ENCODE measurements at regions not wholly inside any gene's neighbourhood (a gene's known extent, or its start where the extent isn't known, plus 50 kb on each side); places are given as distances from the start of the nearest gene placed in this dataset.

GRCh38 chr15:69951898-69952555 is 145.7 kb downstream of the TLE3 start:
- no peak overlapping the region for H3K27ac ChIP-seq (ENCODE audit: low read length)
- no peaks in the 10 kb centered on the region for H3K4me1 ChIP-seq (ENCODE audit: low read length)
- no peaks in the 10 kb centered on the region for H4K20me1 ChIP-seq (ENCODE audit: insufficient read depth, low read length)
- H3K9ac ChIP-seq (ENCODE audit: low read length), result no peak overlapping the region
- H2AFZ ChIP-seq (ENCODE audit: low read length), result no peak overlapping the region
- H3K4me3 ChIP-seq (ENCODE audit: low read length), result no peak overlapping the region
- H3K27me3 ChIP-seq (replicated peaks; ENCODE audit: insufficient read depth, low read length), result no peaks in the 10 kb centered on the region
- H3K36me3 ChIP-seq (replicated peaks; ENCODE audit: insufficient read depth, low read length), result no peaks in the 10 kb centered on the region
- no peak for DNase-seq
- H3K4me2 ChIP-seq (ENCODE audit: low read depth, low read length), result no peak overlapping the region
- TF ChIP-seq EZH2phosphoT487 (IDR thresholded peaks at IDR 0.05; ENCODE audit: low read length), result no peak
- no peaks in the 10 kb centered on the region for H3K79me2 ChIP-seq (ENCODE audit: low read length)
- H3K9me3 ChIP-seq (replicated peaks; ENCODE audit: insufficient read depth, low read length), result no peaks in the 10 kb centered on the region
- no peaks in the 10 kb centered on the region for H3F3A ChIP-seq (ENCODE audit: insufficient read depth, low read length)
- H3K9me2 ChIP-seq (replicated peaks; ENCODE audit: insufficient read depth, low read length), result no peaks in the 10 kb centered on the region

GRCh38 chr15:69953051-69953450 is 144.7 kb downstream of the TLE3 start:
- no peaks in the 10 kb centered on the region for H3K9me2 ChIP-seq (replicated peaks; ENCODE audit: insufficient read depth, low read length)
- no peaks in the 10 kb centered on the region for H3K9me3 ChIP-seq (replicated peaks; ENCODE audit: insufficient read depth, low read length)
- H3K36me3 ChIP-seq (replicated peaks; ENCODE audit: insufficient read depth, low read length), result no peaks in the 10 kb centered on the region
- no peaks in the 10 kb centered on the region for H3K79me2 ChIP-seq (ENCODE audit: low read length)
- no peaks in the 10 kb centered on the region for H3F3A ChIP-seq (ENCODE audit: insufficient read depth, low read length)
- no peak for DNase-seq
- H2AFZ ChIP-seq (ENCODE audit: low read length), result no peak overlapping the region
- no peak overlapping the region for H3K4me3 ChIP-seq (ENCODE audit: low read length)
- H3K4me2 ChIP-seq (ENCODE audit: low read depth, low read length), result no peak overlapping the region
- H4K20me1 ChIP-seq (ENCODE audit: insufficient read depth, low read length), result no peaks in the 10 kb centered on the region
- H3K27me3 ChIP-seq (replicated peaks; ENCODE audit: insufficient read depth, low read length), result no peaks in the 10 kb centered on the region
- TF ChIP-seq CTCF (IDR thresholded peaks at IDR 0.05; ENCODE audit: low read length), result no peak
- TF ChIP-seq EZH2 (optimal IDR thresholded peaks at IDR 0.05; ENCODE audit: low read depth, low read length), result no peak
- TF ChIP-seq EZH2phosphoT487 (IDR thresholded peaks at IDR 0.05; ENCODE audit: low read length), result no peak
- no peaks in the 10 kb centered on the region for H3K4me1 ChIP-seq (ENCODE audit: low read length)
- no peak overlapping the region for H3K9ac ChIP-seq (ENCODE audit: low read length)
- no peak overlapping the region for H3K27ac ChIP-seq (ENCODE audit: low read length)

- TF ChIP-seq CTCF (IDR thresholded peaks at IDR 0.05; ENCODE audit: low read length) (no peak), EZH2phosphoT487 (IDR thresholded peaks at IDR 0.05; ENCODE audit: low read length) (no peak), EZH2 (optimal IDR thresholded peaks at IDR 0.05; ENCODE audit: low read depth, low read length) (no peak)
- DNase-seq, result no peak
- H3K4me1 ChIP-seq (ENCODE audit: low read length), result no peaks in the 10 kb centered on the region
Measured at GRCh38 chr15:69953816-69954215, 143.9 kb downstream of the TLE3 start.

GRCh38 chr15:69954666-69955065 is 143.1 kb downstream of the TLE3 start:
- Histone ChIP-seq H3K27me3 (replicated peaks; ENCODE audit: insufficient read depth, low read length) (no peaks in the 10 kb centered on the region), H3K4me2 (ENCODE audit: low read depth, low read length) (no peak overlapping the region), H3K36me3 (replicated peaks; ENCODE audit: insufficient read depth, low read length) (no peaks in the 10 kb centered on the region), H2AFZ (ENCODE audit: low read length) (no peak overlapping the region), H3K4me3 (ENCODE audit: low read length) (no peak overlapping the region), H4K20me1 (ENCODE audit: insufficient read depth, low read length) (no peaks in the 10 kb centered on the region), H3K9me3 (replicated peaks; ENCODE audit: insufficient read depth, low read length) (no peaks in the 10 kb centered on the region), H3K4me1 (ENCODE audit: low read length) (no peaks in the 10 kb centered on the region), H3K27ac (ENCODE audit: low read length) (no peak overlapping the region), H3K79me2 (ENCODE audit: low read length) (no peaks in the 10 kb centered on the region), H3F3A (ENCODE audit: insufficient read depth, low read length) (no peaks in the 10 kb centered on the region), H3K9me2 (replicated peaks; ENCODE audit: insufficient read depth, low read length) (no peaks in the 10 kb centered on the region), H3K9ac (ENCODE audit: low read length) (no peak overlapping the region)
- DNase-seq, result no peak
- TF ChIP-seq CTCF (IDR thresholded peaks at IDR 0.05; ENCODE audit: low read length) (no peak), EZH2phosphoT487 (IDR thresholded peaks at IDR 0.05; ENCODE audit: low read length) (no peak), EZH2 (optimal IDR thresholded peaks at IDR 0.05; ENCODE audit: low read depth, low read length) (no peak)

More at GRCh38 chr15:69953816-69954215, 143.9 kb downstream of the TLE3 start:
- Histone ChIP-seq H3K9me3 (replicated peaks; ENCODE audit: insufficient read depth, low read length) (no peaks in the 10 kb centered on the region), H3K79me2 (ENCODE audit: low read length) (no peaks in the 10 kb centered on the region), H3K4me2 (ENCODE audit: low read depth, low read length) (no peak overlapping the region), H3F3A (ENCODE audit: insufficient read depth, low read length) (no peaks in the 10 kb centered on the region), H3K36me3 (replicated peaks; ENCODE audit: insufficient read depth, low read length) (no peaks in the 10 kb centered on the region), H2AFZ (ENCODE audit: low read length) (no peak overlapping the region), H4K20me1 (ENCODE audit: insufficient read depth, low read length) (no peaks in the 10 kb centered on the region), H3K9me2 (replicated peaks; ENCODE audit: insufficient read depth, low read length) (no peaks in the 10 kb centered on the region), H3K9ac (ENCODE audit: low read length) (no peak overlapping the region), H3K27ac (ENCODE audit: low read length) (no peak overlapping the region), H3K4me3 (ENCODE audit: low read length) (no peak overlapping the region), H3K27me3 (replicated peaks; ENCODE audit: insufficient read depth, low read length) (no peaks in the 10 kb centered on the region)

Data from MM.1S (cell line).